Left lobe of liver (tissue), 2 donors: ENCODE measurements at regions not wholly inside any gene's neighbourhood (a gene's known extent, or its start where the extent isn't known, plus 50 kb on each side); places are given as distances from the start of the nearest gene placed in this dataset.

ENCODE experiments used
- ATAC-seq: fragments of 200-7000 bp; cut with Tn5 transposase; one replicate; pipeline ENCODE4 v1.9.1; 2020; ENCODE audit warnings: mild to moderate bottlenecking, moderate library complexity
- DNase-seq: peaks from one replicate; pipeline ENCODE4 v3.0.0-alpha.2; 2020; ENCODE audit warnings: low spot score
- donor health status: DM: no; HTN: no; CAD: no; lungs with moderate emphysema.
- donor health status: DM: no; HTN: yes; CAD: no.

- ATAC-seq (no peak), DNase-seq (no peak)
Measured at GRCh38 chr6:113512576-113512975, 344.6 kb upstream of the MARCKS start.

GRCh38 chr6:113513086-113513485 lies 344.1 kb upstream of the MARCKS start:
- no peak for ATAC-seq
- DNase-seq = no peak

DNA sequence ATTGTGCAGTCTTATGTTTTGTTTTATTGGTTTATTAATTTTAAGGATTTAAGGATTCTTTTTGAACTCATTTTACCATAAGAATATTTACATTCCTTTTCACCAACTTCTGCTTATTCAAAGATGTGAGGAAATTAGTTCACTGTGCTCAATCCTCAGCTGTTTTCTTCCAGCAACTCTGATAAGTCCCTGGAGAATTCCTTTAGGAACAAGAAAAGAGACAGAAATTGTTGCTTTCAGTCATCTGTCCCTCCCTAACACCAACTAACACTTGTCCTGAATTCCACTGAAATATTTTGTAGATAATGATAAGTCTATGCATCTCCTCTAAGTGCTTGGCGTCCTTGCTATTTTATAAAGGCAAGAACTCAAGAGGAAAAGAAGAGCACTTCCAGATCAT lies 334.8 kb upstream of the MARCKS start:
- ATAC-seq (no peak), DNase-seq (no peak)

- DNase-seq = no peak
- ATAC-seq = no peak
Measured at GRCh38 chr6:113524826-113525225, 332.3 kb upstream of the MARCKS start.

DNA sequence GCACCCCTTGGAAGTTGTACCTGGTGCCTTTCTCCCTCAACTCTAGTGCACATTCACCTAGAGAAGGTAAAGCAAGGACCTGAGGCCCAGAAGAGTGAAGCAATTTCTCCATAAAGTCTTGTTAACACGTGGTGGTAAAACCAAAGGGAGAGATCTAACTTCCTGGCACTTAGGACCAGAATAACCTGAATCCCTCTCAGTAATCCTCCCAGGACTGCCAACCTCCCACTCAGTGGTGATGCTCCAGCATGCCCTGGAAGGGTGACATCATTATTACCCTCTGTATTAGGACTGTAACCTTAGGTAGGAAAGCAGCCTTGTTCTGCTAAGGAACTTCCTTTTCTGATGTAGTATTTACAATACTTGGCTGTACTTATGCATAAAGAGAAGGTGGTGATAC lies 330.6 kb upstream of the MARCKS start:
- DNase-seq (no peak), ATAC-seq (no peak)

- DNase-seq (no peak), ATAC-seq (peak; percentile 52)
Measured at GRCh38 chr6:113526995-113527394, 330.1 kb upstream of the MARCKS start.

GRCh38 chr6:113528111-113528510 lies 329.0 kb upstream of the MARCKS start:
- DNase-seq = no peak
- ATAC-seq = no peak

GRCh38 chr6:113529196-113529595 lies 327.9 kb upstream of the MARCKS start:
- ATAC-seq (no peak), DNase-seq (no peak)

- ATAC-seq = no peak
- no peak for DNase-seq
Measured at GRCh38 chr6:113529879-113530278, 327.3 kb upstream of the MARCKS start.

- no peak for ATAC-seq
- DNase-seq = no peak
Measured at GRCh38 chr6:113530769-113531168, 326.4 kb upstream of the MARCKS start.

- ATAC-seq = no peak
- DNase-seq = no peak
Measured at GRCh38 chr6:113539202-113539601, 317.9 kb upstream of the MARCKS start.

DNA sequence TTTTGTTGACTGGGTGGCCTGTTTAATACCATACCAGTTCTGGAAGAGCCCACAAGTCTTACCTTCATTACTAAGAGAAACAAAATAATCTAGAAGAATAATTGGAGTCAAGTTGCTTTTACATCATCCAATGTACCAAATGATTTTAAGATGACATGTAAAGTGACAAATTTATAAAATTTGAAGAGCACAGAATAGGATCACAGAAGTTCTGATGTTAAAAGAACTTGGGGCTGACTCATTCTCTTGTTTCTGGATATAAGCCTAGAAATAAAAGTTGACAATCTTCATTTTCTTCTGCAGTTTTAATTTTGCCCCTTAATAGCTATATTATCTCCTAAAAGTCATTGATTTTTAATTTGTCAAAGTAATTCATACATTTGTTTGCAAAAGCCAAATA lies 317.5 kb upstream of the MARCKS start:
- DNase-seq = no peak

GRCh38 chr6:113540466-113540865 lies 316.7 kb upstream of the MARCKS start:
- DNase-seq (no peak), ATAC-seq (no peak)

More for the DNA sequence above, 317.5 kb upstream of the MARCKS start:
- ATAC-seq = no peak

DNA sequence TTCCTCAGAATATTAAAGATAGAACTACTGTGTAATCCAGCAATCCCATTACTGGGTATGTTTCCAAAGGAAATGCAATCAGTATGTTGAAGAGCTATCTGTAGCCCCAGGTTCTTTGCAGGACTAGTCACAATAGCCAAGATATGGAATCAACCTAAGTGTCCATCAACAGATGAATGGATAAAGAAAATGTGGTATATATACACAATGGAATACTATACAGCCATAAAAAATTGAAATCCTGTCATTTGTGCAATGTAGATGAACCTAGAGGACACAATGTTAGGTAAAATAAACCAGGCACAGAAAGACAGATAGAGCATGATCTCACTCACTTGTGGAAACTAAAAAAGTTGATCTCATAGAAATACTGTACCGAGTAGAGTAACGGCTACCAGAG lies 306.0 kb upstream of the MARCKS start:
- no peak for DNase-seq
- ATAC-seq = no peak

DNA sequence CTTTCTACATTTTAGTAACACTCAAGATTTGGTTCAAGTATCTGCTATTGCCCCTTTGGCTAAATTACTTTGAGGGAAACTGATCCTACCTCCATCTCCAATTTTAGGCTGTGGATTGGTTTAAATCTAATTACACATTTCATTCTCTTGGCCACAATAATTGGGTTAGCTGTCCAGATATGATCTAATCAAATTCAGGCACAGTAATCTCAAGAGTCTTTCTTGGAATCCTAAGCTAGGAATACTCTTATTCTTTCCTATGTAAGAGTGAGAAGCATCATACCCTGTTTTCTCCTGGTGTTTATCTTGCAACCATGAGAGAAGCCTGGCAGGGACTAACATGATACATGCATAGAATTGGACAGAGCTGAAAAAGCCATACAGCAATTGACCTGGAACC lies 300.4 kb upstream of the MARCKS start:
- no peak for ATAC-seq
- DNase-seq = no peak

DNA sequence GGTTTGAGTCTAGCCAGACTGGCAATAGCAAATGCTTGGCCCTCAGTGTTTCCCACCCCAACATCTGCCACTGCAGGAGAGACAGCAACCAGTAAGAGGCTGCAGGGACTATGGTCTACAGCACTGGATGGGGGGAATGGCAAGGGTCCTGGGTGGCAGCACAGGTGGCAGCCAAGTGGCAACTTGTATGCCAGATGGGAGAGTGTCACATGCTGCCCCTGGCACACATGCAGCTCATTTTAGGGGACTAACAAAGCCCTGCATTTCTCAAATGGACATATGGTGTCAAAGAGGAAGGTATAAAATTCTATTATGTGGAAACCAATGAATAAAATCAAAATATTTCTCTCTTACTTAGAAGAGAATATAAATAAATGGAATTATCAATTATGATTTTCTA lies 298.7 kb upstream of the MARCKS start:
- DNase-seq (no peak), ATAC-seq (no peak)

DNA sequence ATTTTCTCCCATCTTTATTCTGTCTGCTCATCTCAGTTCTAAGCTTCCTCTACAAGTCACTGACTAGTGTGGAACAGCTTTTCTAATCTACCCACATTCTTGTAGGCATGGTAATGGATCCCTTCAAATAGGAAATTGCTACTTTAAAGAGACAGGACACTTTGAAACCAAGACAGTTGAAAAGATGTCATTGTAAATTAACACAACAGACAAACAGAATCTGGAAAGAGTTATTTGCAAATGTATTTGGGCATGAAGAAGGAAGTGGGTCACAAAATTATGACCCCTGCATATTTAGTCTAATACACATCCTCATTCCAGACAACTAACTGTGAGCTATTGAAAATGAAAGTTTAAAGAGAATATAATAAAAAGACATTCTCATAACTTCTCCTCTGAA lies 298.2 kb upstream of the MARCKS start:
- DNase-seq (no peak), ATAC-seq (no peak)

- DNase-seq (no peak), ATAC-seq (no peak)
Measured at GRCh38 chr6:113560376-113560775, 296.8 kb upstream of the MARCKS start.

- no peak for ATAC-seq
Measured at GRCh38 chr6:113560908-113561307, 296.2 kb upstream of the MARCKS start.

GRCh38 chr6:113562248-113562647 lies 294.9 kb upstream of the MARCKS start:
- DNase-seq (no peak), ATAC-seq (no peak)

More at GRCh38 chr6:113560908-113561307, 296.2 kb upstream of the MARCKS start:
- DNase-seq = no peak

GRCh38 chr6:113564371-113565171 lies 292.6 kb upstream of the MARCKS start:
- ATAC-seq (peak; percentile 83), DNase-seq (peak; percentile 48)

DNA sequence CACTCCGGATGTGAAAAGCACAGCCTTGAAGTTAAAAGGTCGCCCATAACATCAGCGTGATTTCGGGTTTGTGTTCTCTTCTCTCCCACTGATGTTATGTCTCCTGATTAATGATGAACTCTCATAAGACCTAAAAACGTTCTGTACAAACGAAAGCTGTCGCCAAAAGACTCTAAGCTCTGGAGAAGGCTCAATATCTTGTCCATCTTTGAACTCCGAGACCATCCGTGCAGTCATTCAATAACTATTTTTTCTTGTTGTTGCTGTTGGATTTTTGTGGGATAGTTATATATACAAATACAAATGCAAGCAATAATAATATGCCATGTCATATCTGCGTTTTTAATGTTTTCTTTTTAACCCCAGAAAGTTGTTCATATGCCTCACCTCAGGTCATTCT lies 291.8 kb upstream of the MARCKS start:
- ATAC-seq (no peak), DNase-seq (no peak)

GRCh38 chr6:113570161-113570560 lies 287.0 kb upstream of the MARCKS start:
- no peak for ATAC-seq
- DNase-seq = no peak
